GM19438 (cell line): ENCODE measurements at regions not wholly inside any gene's neighbourhood (a gene's known extent, or its start where the extent isn't known, plus 50 kb on each side); places are given as distances from the start of the nearest gene placed in this dataset.
"Not testable (repeated sequence)": the region's sequence is repeated elsewhere in the genome, so short reads cannot be mapped to it uniquely, and the experiment has no call there.

Source experiments
- ATAC-seq: cut with Tn5 transposase; IDR thresholded peaks from one replicate; pipeline ENCODE4 v1.9.1; 2021; ENCODE audit warnings: low read depth; ENCODE audit not compliant: unreplicated experiment

- ATAC-seq = no peak
These were observed 54.0 kb upstream of the ANKRD28 start for GRCh38 chr3:15851735-15852134.

GRCh38 chr3:15858547-15859506, 61.0 kb upstream of the ANKRD28 start:
- peak; percentile 65 for ATAC-seq

- ATAC-seq = peak; percentile 81
These were observed 61.8 kb upstream of the ANKRD28 start for GRCh38 chr3:15859507-15860013.

- ATAC-seq = peak; percentile 43
These were observed 62.5 kb upstream of the ANKRD28 start for GRCh38 chr3:15860014-15860934.

GRCh38 chr3:15861163-15861562, 63.4 kb upstream of the ANKRD28 start:
- ATAC-seq = no peak

DNA sequence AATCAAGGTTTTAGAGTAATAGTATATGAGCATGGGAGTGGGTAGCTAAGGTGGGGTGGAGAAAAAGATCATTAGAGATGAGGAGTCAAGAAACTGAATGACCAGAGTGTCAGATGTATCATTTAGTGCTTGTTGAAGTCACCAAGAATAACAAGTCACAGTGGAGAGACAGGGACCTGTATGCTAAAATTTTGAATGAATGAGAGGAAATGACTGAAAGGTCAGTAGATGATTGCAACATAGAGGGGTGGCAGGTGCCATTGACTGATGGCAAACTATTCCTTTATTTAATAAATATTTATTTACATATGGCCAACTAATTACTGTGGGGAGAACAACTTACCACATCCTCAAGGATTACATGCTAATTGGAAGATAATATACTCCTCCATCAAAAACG, 75.0 kb upstream of the ANKRD28 start:
- ATAC-seq = no peak

DNA sequence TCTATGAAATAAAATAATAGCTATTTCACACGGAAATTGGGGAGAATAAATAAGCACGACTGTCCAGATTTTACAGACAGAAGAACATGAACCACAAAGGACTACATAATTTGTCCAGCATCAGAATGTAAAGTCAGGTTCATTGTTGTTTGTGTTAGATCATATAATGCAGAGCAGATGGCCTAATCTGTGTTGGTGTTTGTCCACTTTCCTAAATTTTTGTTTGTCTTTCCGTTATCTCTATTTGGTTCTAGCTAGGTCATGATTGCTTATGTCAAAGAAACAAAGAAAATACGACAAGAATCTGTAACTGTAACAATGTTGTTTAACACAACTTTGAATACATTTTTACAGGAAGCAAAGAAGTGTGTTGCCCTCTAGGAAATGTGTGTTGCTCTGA, 75.6 kb upstream of the ANKRD28 start:
- no peak for ATAC-seq

DNA sequence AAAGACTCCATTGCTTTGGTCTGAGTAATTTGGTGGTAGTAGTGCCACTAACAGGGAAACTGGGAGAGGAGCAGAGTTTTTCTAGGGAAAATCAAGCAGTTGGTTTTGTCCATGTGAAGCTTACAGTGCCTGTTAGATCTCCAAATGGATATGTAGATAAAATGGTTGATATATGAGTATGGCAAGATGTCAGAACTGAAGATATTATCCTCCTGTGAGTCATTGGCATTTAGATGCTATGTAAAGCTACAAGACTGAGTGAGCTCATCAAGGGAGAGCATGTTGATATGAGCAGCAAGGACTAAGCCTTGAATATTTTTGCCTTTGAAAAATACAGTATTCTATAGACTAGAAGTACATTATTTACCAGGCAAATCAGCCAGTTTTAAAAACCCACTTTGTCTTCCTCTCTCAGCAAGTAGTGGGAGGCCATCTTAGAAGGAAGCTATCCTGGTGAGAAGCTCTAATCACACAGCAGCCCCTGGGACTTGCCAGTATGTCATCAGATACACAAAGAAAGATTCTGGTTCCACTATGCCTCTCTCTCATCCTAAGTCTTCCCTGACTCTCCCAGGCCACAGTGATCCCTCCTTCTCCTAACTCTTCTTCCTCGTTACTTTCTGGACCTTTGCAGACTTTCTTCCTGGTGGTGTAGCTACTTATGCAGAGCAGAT, 77.4 kb upstream of the ANKRD28 start:
- no peak for ATAC-seq

DNA sequence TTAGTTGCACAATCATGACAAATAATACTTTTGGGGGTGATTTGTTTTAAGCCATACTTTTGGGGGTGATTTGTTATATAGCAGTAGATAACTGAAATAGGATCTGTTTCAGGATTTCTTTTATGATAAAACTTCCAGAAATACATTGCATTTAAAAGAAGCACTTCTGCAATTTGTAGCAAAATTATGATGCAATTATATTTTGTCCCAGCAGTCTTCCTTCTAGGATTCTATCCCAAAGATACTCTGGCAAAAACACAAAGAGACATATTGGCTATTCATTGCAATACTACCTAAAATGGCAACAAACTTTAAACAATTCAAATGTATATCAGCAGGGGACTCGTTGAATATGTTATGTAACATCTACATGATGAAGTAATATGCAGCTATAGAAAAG, 78.9 kb upstream of the ANKRD28 start:
- ATAC-seq = no peak

DNA sequence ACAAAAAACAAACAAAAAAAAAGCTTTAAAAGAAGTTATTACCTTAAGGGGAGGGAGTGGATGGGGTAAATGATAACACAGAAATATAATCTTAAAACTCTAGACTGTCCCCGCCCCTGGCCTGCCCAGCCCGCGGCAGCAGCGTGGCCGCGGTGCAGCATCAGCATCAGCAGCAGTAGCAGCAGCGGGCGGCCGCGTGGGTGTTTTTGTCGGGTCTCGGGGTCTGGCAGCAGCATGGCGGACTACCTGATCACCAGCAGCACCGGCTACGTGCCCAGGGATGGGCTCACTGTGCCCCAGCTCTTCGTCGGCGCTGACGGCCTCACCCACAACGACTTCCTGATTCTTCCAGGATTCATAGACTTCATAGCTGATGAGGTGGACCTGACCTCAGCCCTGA, 80.0 kb upstream of the ANKRD28 start:
- ATAC-seq = no peak

- not testable (repeated sequence) for ATAC-seq
These were observed 82.0 kb upstream of the ANKRD28 start for GRCh38 chr3:15879787-15880186.

- no peak for ATAC-seq
These were observed 84.8 kb upstream of the ANKRD28 start for GRCh38 chr3:15882577-15882976.

DNA sequence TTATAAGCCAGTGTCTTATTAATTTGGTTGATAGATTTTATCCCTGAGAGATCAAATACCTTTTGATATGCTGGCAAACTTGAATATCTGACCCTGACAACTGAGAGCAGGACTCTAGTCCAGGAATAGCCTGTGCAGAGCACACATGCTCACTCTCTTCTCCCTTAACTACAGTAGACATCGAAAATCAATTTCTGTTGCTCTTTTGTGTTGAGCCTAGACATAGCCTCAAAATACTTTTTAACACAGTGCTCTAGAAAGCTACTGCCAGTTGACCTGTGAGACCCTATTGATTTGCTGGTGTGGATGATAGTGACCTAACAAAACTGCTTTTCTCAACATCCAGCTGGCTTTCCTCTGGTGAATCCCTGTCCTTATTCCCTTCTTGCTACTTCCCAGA, 86.4 kb upstream of the ANKRD28 start:
- ATAC-seq = no peak

GRCh38 chr3:15886521-15886920, 88.7 kb upstream of the ANKRD28 start:
- no peak for ATAC-seq

- ATAC-seq = no peak
These were observed 89.5 kb upstream of the ANKRD28 start for GRCh38 chr3:15887261-15887660.

- no peak for ATAC-seq
These were observed 92.2 kb upstream of the ANKRD28 start for GRCh38 chr3:15889936-15890335.

DNA sequence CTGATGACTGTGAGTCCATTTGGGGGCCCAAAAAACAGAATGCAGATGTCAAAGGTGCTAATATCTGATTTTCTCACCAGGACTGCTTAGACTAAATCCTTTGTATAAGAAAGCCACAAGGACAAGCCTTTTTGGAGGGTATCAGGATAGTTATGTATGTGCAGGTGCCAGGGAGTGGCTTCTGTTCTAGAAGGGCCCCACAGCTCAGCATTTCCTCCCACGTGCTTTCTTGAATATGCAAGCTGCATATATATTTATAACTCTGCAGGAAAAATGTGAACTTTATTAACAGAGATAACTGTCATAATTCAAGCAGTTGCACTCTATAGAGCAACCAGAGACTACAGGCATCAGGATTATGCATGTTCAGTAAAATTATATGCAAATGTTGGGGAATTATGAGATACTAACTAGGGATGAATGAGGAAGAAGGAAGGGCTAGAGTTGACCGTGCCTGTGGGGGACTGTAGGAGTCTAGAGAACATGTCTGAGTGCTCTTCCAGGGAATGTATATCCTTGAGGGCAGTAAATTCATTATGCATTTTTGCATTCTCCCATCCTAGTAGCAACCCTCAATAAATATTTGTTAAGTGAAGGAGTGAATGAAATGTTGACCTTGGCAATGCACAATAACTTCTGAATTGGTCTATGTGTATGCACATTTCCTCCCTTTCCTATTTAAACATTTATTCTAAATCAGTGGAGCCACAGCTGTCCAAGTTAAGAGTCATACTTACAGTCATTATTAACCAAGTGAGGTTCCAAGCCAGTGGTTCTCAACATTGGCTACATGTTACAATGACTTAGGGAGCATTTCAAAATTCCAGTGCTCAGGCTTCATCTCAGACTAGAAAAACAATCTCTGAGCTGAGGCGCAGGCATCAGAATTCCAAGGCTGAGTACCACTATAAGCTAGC, 94.8 kb upstream of the ANKRD28 start:
- no peak for ATAC-seq

DNA sequence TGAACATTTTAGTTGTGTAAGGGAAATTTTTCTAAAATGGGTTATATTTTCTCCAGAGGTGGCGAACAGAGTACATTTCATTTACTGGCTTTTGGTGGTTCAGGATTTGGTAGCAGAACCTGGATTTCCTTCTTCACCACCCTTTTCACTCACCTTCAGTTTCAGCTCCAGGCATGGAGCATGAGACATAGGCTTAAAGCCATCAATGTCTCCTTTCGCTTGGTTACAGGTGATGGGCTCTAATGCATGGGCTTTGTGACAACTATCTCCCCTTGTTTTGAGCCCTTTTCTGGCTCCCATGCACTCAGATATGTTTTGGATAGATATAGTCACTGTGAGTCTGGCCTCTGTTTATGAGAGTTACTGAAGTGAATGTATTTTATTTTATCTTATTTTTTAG, 96.6 kb upstream of the ANKRD28 start:
- ATAC-seq = no peak

DNA sequence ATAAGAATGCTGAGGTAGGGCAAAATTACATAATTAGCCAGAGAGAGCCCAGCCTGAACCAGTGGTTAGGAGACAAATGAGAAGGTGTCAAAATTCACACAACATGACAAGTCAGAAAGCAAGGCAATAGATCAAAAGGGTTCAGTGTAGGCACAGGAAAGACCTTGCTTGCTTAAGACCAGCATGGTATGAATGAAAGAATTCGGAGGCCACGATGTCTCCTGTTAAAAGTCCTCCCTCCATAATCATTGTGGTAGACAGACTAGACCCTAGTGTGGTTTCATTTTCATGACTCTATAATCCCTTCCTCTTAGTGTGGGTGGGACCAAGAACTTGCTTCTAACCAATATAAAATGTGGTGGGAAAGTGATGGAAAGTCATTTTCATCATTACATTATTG, 98.7 kb upstream of the ANKRD28 start:
- no peak for ATAC-seq

- ATAC-seq = no peak
These were observed 101.6 kb upstream of the ANKRD28 start for GRCh38 chr3:15899388-15899787.
